Panc1 (cell line): ENCODE measurements at regions not wholly inside any gene's neighbourhood (a gene's known extent, or its start where the extent isn't known, plus 50 kb on each side); places are given as distances from the start of the nearest gene placed in this dataset.

Source experiments
- CTCF ChIP-seq: fragments of 450-650 bp; IDR thresholded peaks from 2 replicates; pipeline ENCODE4 v1.5.1; 2017; ENCODE audit warnings: mild to moderate bottlenecking
- REST ChIP-seq, 2 experiments: IDR thresholded peaks; 2 replicates each; pipeline ENCODE4 v1.6.1; 2011 to 2012; ENCODE audit warnings: low read depth in 2 of 2, control low read depth in 1 of 2, low read length in 1 of 2, mild to moderate bottlenecking in 1 of 2, moderate library complexity in 1 of 2; ENCODE audit not compliant: insufficient read depth in 1 of 2

- TF ChIP-seq CTCF (no peak), REST (IDR thresholded peaks at IDR 0.05; ENCODE audit: insufficient read depth in 1 of 2, low read depth in 2 of 2, low read length in 1 of 2) (no peak)
These were observed 1434.7 kb upstream of the PCDH20 start for GRCh38 chr13:62850331-62850730.
